ENCODE measurements at regions not wholly inside any gene's neighbourhood (a gene's known extent, or its start where the extent isn't known, plus 50 kb on each side); places are given as distances from the start of the nearest gene placed in this dataset.

DNA sequence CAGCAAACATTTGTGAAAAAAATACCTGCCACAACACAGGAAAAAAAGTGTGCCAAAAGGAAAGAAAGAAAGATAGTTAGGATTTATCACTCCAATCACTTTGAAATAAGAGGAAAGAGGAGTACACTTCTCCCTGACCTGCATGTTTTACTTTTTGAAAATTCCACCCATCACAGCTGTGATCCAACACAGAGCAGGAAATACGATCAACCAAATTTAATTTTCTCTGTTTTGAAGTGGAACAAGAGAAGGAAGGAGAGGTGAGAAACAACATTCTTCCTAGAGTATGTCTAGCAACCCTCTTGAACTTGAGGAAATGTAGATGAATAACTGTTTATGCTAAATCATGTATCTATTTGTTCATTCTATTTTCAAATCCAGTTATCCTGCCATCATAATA is 284.7 kb upstream of the SYT1 start:
- Histone ChIP-seq H3K9ac (ENCODE audit: low read length) (no peak overlapping the region), H3K36me3 (replicated peaks; ENCODE audit: insufficient read depth, low read length) (no peaks in the 10 kb centered on the region)
- DNase-seq = no peak

GRCh38 chr12:78580296-78580695 is 284.3 kb upstream of the SYT1 start:
- Histone ChIP-seq H3K4me1 (ENCODE audit: low read length) (no peaks in the 10 kb centered on the region), H2AFZ (ENCODE audit: low read length) (no peak overlapping the region), H3K9me3 (replicated peaks; ENCODE audit: insufficient read depth, low read length) (no peaks in the 10 kb centered on the region), H4K20me1 (ENCODE audit: insufficient read depth, low read length) (no peaks in the 10 kb centered on the region), H3K27ac (ENCODE audit: low read length) (no peak overlapping the region), H3K27me3 (replicated peaks; ENCODE audit: insufficient read depth, low read length) (no peaks in the 10 kb centered on the region), H3K4me3 (ENCODE audit: low read length) (no peak overlapping the region), H3K9me2 (replicated peaks; ENCODE audit: insufficient read depth, low read length) (no peaks in the 10 kb centered on the region), H3K4me2 (ENCODE audit: low read depth, low read length) (no peak overlapping the region), H3K36me3 (replicated peaks; ENCODE audit: insufficient read depth, low read length) (no peaks in the 10 kb centered on the region), H3F3A (ENCODE audit: insufficient read depth, low read length) (no peaks in the 10 kb centered on the region), H3K79me2 (ENCODE audit: low read length) (no peaks in the 10 kb centered on the region), H3K9ac (ENCODE audit: low read length) (no peak overlapping the region)
- DNase-seq = no peak
- TF ChIP-seq CTCF (IDR thresholded peaks at IDR 0.05; ENCODE audit: low read length) = no peak
- TF ChIP-seq EZH2phosphoT487 (IDR thresholded peaks at IDR 0.05; ENCODE audit: low read length) = no peak
- TF ChIP-seq EZH2 (optimal IDR thresholded peaks at IDR 0.05; ENCODE audit: low read depth, low read length) = no peak

More for the DNA sequence above, 284.7 kb upstream of the SYT1 start:
- Histone ChIP-seq H3K4me1 (ENCODE audit: low read length) (no peaks in the 10 kb centered on the region), H3K4me3 (ENCODE audit: low read length) (no peak overlapping the region), H3K9me2 (replicated peaks; ENCODE audit: insufficient read depth, low read length) (no peaks in the 10 kb centered on the region), H3K9me3 (replicated peaks; ENCODE audit: insufficient read depth, low read length) (no peaks in the 10 kb centered on the region), H3F3A (ENCODE audit: insufficient read depth, low read length) (no peaks in the 10 kb centered on the region), H3K27ac (ENCODE audit: low read length) (no peak overlapping the region), H3K4me2 (ENCODE audit: low read depth, low read length) (no peak overlapping the region), H4K20me1 (ENCODE audit: insufficient read depth, low read length) (no peaks in the 10 kb centered on the region), H2AFZ (ENCODE audit: low read length) (no peak overlapping the region), H3K79me2 (ENCODE audit: low read length) (no peaks in the 10 kb centered on the region), H3K27me3 (replicated peaks; ENCODE audit: insufficient read depth, low read length) (no peaks in the 10 kb centered on the region)
- TF ChIP-seq EZH2 (optimal IDR thresholded peaks at IDR 0.05; ENCODE audit: low read depth, low read length) = no peak
- no peak for TF ChIP-seq CTCF (IDR thresholded peaks at IDR 0.05; ENCODE audit: low read length)
- TF ChIP-seq EZH2phosphoT487 (IDR thresholded peaks at IDR 0.05; ENCODE audit: low read length) = no peak

DNA sequence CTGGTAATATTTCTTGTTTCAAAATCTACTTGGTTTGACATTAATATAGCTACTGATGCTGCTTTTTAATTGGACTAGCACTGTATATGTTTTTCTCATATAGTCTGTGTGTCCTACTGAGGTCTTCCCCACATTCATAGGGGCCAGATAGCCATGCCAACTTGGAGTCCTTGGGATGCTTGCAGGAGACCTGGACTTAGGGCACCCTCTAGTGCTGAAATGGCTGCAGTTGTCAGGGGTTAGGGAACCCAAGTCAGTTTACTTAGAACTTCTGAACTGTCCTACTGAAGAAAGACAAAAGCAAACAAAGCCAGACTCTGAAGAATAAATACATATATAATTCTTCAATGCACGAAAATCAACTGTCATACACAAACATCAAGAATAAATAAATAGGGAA is 279.9 kb upstream of the SYT1 start:
- Histone ChIP-seq H3K27ac (ENCODE audit: low read length) (no peak overlapping the region), H2AFZ (ENCODE audit: low read length) (no peak overlapping the region), H4K20me1 (ENCODE audit: insufficient read depth, low read length) (no peaks in the 10 kb centered on the region), H3K9ac (ENCODE audit: low read length) (no peak overlapping the region), H3K4me2 (ENCODE audit: low read depth, low read length) (no peak overlapping the region), H3K79me2 (ENCODE audit: low read length) (no peaks in the 10 kb centered on the region), H3F3A (ENCODE audit: insufficient read depth, low read length) (no peaks in the 10 kb centered on the region), H3K27me3 (replicated peaks; ENCODE audit: insufficient read depth, low read length) (no peaks in the 10 kb centered on the region), H3K36me3 (replicated peaks; ENCODE audit: insufficient read depth, low read length) (no peaks in the 10 kb centered on the region), H3K9me2 (replicated peaks; ENCODE audit: insufficient read depth, low read length) (no peaks in the 10 kb centered on the region), H3K4me1 (ENCODE audit: low read length) (no peaks in the 10 kb centered on the region), H3K9me3 (replicated peaks; ENCODE audit: insufficient read depth, low read length) (no peaks in the 10 kb centered on the region), H3K4me3 (ENCODE audit: low read length) (no peak overlapping the region)
- TF ChIP-seq EZH2phosphoT487 (IDR thresholded peaks at IDR 0.05; ENCODE audit: low read length) = no peak
- TF ChIP-seq CTCF (IDR thresholded peaks at IDR 0.05; ENCODE audit: low read length) = peak; percentile 78
- DNase-seq = peak; percentile 54
